ENCODE measurements at regions not wholly inside any gene's neighbourhood (a gene's known extent, or its start where the extent isn't known, plus 50 kb on each side); places are given as distances from the start of the nearest gene placed in this dataset.

- DNase-seq (ENCODE audit: low read depth), result peak; percentile 16
- TF ChIP-seq CTCF (IDR thresholded peaks at IDR 0.05; ENCODE audit: insufficient read depth, low read length), result no peak
- no peak overlapping the region for H3K4me3 ChIP-seq (ENCODE audit: low read depth, low read length)
Measured at GRCh38 chr1:192418552-192419285, 101.9 kb downstream of the RGS21 start.

GRCh38 chr1:192430644-192431043 is 113.9 kb downstream of the RGS21 start:
- no peak overlapping the region for H3K4me3 ChIP-seq (ENCODE audit: low read depth, low read length)
- no peak for DNase-seq (ENCODE audit: low read depth)
- no peak for TF ChIP-seq CTCF (IDR thresholded peaks at IDR 0.05; ENCODE audit: insufficient read depth, low read length)

GRCh38 chr1:192435704-192436103 is 118.9 kb downstream of the RGS21 start:
- TF ChIP-seq CTCF (IDR thresholded peaks at IDR 0.05; ENCODE audit: insufficient read depth, low read length), result no peak
- no peak overlapping the region for H3K4me3 ChIP-seq (ENCODE audit: low read depth, low read length)
- DNase-seq (ENCODE audit: low read depth), result no peak

GRCh38 chr1:192436441-192437078 is 119.8 kb downstream of the RGS21 start:
- DNase-seq (ENCODE audit: low read depth), result no peak
- TF ChIP-seq CTCF (IDR thresholded peaks at IDR 0.05; ENCODE audit: insufficient read depth, low read length), result no peak

GRCh38 chr1:192438737-192439136 is 121.9 kb downstream of the RGS21 start:
- no peak for DNase-seq (ENCODE audit: low read depth)
- TF ChIP-seq CTCF (IDR thresholded peaks at IDR 0.05; ENCODE audit: insufficient read depth, low read length), result no peak
- no peak overlapping the region for H3K4me3 ChIP-seq (ENCODE audit: low read depth, low read length)

More at GRCh38 chr1:192436441-192437078, 119.8 kb downstream of the RGS21 start:
- H3K4me3 ChIP-seq (ENCODE audit: low read depth, low read length), result no peak overlapping the region

GRCh38 chr1:192439373-192440025 is 122.7 kb downstream of the RGS21 start:
- no peak overlapping the region for H3K4me3 ChIP-seq (ENCODE audit: low read depth, low read length)
- TF ChIP-seq CTCF (IDR thresholded peaks at IDR 0.05; ENCODE audit: insufficient read depth, low read length), result no peak
- peak; percentile 60 for DNase-seq (ENCODE audit: low read depth)
